Brain microvascular endothelial cell (primary cell): ENCODE measurements at regions not wholly inside any gene's neighbourhood (a gene's known extent, or its start where the extent isn't known, plus 50 kb on each side); places are given as distances from the start of the nearest gene placed in this dataset.

ENCODE experiments used
- DNase-seq: peaks from one replicate; pipeline ENCODE4 v3.0.0-alpha.2; 2020
- H3K27ac ChIP-seq: fragments of 250-450 bp; sonication (Bioruptor Pico); 2 replicates; pipeline ENCODE4 v1.5.1; 2020; ENCODE audit warnings: mild to moderate bottlenecking, moderate library complexity
- H3K27me3 ChIP-seq: fragments of 250-450 bp; sonication (Bioruptor Pico); replicated peaks from 2 replicates; pipeline ENCODE4 v1.5.1; 2020; ENCODE audit warnings: mild to moderate bottlenecking
- H3K36me3 ChIP-seq: fragments of 250-450 bp; sonication (Bioruptor Pico); replicated peaks from 2 replicates; pipeline ENCODE4 v1.5.1; 2020; ENCODE audit warnings: mild to moderate bottlenecking
- H3K4me3 ChIP-seq: 2 replicates; pipeline ENCODE4 v1.5.1; 2011; ENCODE audit warnings: low read depth, mild to moderate bottlenecking, control low read depth, low read length, moderate library complexity
- in situ Hi-C: cut with HindIII; loops from 2 replicates; pipeline ENCODE4 v1.10.0; 2017; ENCODE audit warnings: low sequenced_read_pairs, low pct_ligation_motif_present
- TF ChIP-seq, protein P1 (sequence below): IDR thresholded peaks from 2 replicates; pipeline ENCODE4 v1.5.1; 2011; ENCODE audit warnings: low read depth, mild to moderate bottlenecking, moderate library complexity, low read length, control low read depth, inconsistent platforms; ENCODE audit errors: missing control alignments

DNA sequence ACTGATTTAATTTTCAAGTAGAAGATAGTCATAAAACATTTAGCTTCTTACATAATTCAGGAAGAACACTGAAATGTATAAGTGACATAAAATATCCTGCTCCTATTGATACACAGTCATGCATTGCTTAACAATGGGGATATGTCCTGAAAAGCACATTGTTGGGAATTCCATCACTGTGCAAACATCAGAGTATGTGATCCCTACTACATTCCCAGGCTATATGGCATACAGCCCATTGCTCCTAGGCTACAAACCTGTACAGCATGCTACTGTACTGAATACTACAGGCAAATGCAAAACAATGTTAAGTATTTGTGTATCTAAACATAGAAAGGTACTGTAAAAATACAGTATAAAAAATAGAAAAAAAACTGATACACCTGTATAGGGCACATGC lies 723.9 kb upstream of the ARGLU1 start:
- in situ Hi-C loops = no loop called here
- H3K36me3 ChIP-seq = no peaks in the 10 kb centered on the region
- H3K27me3 ChIP-seq = no peaks in the 10 kb centered on the region
- no peak for DNase-seq
- TF ChIP-seq, protein P1, sequence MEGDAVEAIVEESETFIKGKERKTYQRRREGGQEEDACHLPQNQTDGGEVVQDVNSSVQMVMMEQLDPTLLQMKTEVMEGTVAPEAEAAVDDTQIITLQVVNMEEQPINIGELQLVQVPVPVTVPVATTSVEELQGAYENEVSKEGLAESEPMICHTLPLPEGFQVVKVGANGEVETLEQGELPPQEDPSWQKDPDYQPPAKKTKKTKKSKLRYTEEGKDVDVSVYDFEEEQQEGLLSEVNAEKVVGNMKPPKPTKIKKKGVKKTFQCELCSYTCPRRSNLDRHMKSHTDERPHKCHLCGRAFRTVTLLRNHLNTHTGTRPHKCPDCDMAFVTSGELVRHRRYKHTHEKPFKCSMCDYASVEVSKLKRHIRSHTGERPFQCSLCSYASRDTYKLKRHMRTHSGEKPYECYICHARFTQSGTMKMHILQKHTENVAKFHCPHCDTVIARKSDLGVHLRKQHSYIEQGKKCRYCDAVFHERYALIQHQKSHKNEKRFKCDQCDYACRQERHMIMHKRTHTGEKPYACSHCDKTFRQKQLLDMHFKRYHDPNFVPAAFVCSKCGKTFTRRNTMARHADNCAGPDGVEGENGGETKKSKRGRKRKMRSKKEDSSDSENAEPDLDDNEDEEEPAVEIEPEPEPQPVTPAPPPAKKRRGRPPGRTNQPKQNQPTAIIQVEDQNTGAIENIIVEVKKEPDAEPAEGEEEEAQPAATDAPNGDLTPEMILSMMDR = no peak
- H3K27ac ChIP-seq = no peak overlapping the region
- H3K4me3 ChIP-seq = no peak overlapping the region

DNA sequence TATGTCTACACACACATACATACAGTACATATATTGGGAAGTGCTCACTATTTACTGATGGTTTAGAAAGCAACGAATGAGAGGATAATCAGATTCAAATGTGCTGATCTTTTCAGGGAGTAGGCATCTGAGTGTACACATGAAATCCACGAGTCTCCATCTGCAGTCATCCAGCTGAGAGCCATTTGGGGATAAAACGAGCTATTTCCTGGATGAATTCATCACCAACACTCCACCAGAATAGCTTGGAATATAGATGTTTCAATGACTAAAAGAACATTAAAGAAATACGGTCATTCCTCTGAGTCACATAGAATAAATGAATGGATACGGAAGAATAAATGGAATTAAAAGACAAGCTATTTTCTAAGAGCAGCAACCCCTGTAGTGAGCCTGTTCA lies 721.6 kb upstream of the ARGLU1 start:
- TF ChIP-seq, protein P1 = no peak
- H3K27ac ChIP-seq = no peak overlapping the region
- H3K27me3 ChIP-seq = no peaks in the 10 kb centered on the region
- in situ Hi-C loops = no loop called here
- DNase-seq = no peak
- H3K36me3 ChIP-seq = no peaks in the 10 kb centered on the region
- no peak overlapping the region for H3K4me3 ChIP-seq

DNA sequence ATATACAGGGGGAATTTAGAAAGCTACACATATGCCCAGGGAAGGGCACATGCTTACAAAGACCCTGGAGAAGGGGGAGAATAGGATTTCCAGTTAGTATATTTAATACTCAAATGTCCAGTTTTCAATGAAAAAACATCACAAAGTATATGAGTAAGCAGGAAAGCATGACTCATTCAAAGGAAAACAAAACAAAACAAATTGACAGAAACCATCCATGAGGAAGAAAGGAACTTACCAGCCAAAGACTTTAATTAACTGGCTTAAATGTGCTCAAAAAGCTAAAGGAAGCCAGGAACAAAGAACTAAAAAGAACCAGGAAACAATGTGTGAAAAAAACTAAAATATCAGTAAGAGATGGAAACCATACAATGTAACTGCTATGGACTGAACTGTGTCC lies 716.2 kb upstream of the ARGLU1 start:
- in situ Hi-C loops = no loop called here
- Histone ChIP-seq H3K36me3 (no peaks in the 10 kb centered on the region), H3K27ac (no peak overlapping the region), H3K27me3 (no peaks in the 10 kb centered on the region), H3K4me3 (no peak overlapping the region)
- DNase-seq = no peak
- TF ChIP-seq, protein P1 = no peak

DNA sequence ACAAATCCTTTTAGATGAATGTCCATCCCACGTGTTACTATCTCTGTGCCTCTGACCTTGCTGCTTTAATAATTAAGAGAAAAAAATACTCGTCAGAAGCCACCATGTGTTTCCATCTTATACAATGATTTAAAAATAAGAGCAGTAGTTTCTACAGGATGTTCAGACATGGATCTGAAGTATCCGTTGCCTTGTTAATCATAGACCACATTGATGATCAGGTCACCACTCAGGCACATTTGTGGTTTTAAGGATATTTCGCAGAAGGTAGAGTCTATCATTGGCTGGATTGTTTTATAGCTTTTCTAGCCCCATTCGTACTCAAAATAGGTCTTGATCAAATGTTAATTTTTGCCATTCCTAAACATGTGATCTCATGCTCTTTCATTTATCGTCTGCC lies 710.0 kb upstream of the ARGLU1 start:
- no peak overlapping the region for H3K27ac ChIP-seq
- no peaks in the 10 kb centered on the region for H3K36me3 ChIP-seq
- in situ Hi-C loops = no loop called here
- TF ChIP-seq, protein P1 = no peak
- H3K4me3 ChIP-seq = no peak overlapping the region
- DNase-seq = no peak
- no peaks in the 10 kb centered on the region for H3K27me3 ChIP-seq

GRCh38 chr13:107276936-107277335 lies 709.0 kb upstream of the ARGLU1 start:
- in situ Hi-C loops = no loop called here

More at GRCh38 chr13:107276936-107277335, 709.0 kb upstream of the ARGLU1 start:
- H3K36me3 ChIP-seq = no peaks in the 10 kb centered on the region
- TF ChIP-seq, protein P1 = no peak
- no peak for DNase-seq
- no peak overlapping the region for H3K27ac ChIP-seq
- no peak overlapping the region for H3K4me3 ChIP-seq
- no peaks in the 10 kb centered on the region for H3K27me3 ChIP-seq
